GM12878 (cell line): ENCODE measurements at regions not wholly inside any gene's neighbourhood (a gene's known extent, or its start where the extent isn't known, plus 50 kb on each side); places are given as distances from the start of the nearest gene placed in this dataset.

Experiments used
- ATAC-seq: fragments of 200-7000 bp; cut with Tn5 transposase; 3 replicates; pipeline ENCODE4 v1.9.1; 2020; ENCODE audit warnings: mild to moderate bottlenecking, moderate library complexity
- BruUV-seq: library from RNA; stranded (reverse); fragments of 400-500 nt; replicated peaks from 2 replicates; lab custom pipeline; 2021; lab: Mats Ljungman, UMichigan
- CTCF ChIA-PET: fragments of 300-600 bp; sonication (Branson Sonifier 250); formaldehyde crosslinking; extraction: SDS; loops from one replicate; lab custom pipeline; 2021; ENCODE audit warnings: inconsistent platforms; lab: Yijun Ruan, JAX
- POLR2A ChIA-PET: fragments of 350-600 bp; formaldehyde crosslinking; extraction: SDS; loops from one replicate; lab custom pipeline; 2021; ENCODE audit warnings: inconsistent platforms; lab: Charles Lee
- RAD21 ChIA-PET: fragments of 300-600 bp; sonication (Branson Sonifier 250); formaldehyde crosslinking; loops from one replicate; lab custom pipeline; 2023; ENCODE audit warnings: antibody characterized with exemption; ENCODE audit not compliant: unreplicated experiment; lab: Charles Lee
- SMC1A ChIA-PET: fragments of 300-600 bp; sonication (Branson Sonifier 250); formaldehyde crosslinking; loops from one replicate; lab custom pipeline; 2023; ENCODE audit not compliant: unreplicated experiment, uncharacterized antibody; lab: Charles Lee
- DNase-seq: peaks from one replicate; pipeline ENCODE4 v3.0.0-alpha.2; 2011; ENCODE audit warnings: low read depth, low spot score
- FAIRE-seq: peaks from 3 replicates; lab custom pipeline; 2011; peaks lifted over from hg19 to GRCh38; lab: Jason Lieb, UNC
- H2AFZ ChIP-seq: 2 replicates; pipeline ENCODE4 v1.6.0; 2011; ENCODE audit warnings: low read depth, low read length, control low read depth; ENCODE audit not compliant: control insufficient read depth
- H3K27ac ChIP-seq: 2 replicates; pipeline ENCODE4 v1.5.1; 2011; ENCODE audit warnings: control low read depth; ENCODE audit not compliant: control insufficient read depth, insufficient read depth
- H3K27me3 ChIP-seq, 2 experiments: replicated peaks in 1 of 2; 2 replicates each; pipeline versions ENCODE4 v1.6.0 to v1.6.1; 2011; ENCODE audit warnings: low read length in 1 of 2; ENCODE audit not compliant: control insufficient read depth in 2 of 2, insufficient read depth in 2 of 2
- H3K36me3 ChIP-seq, 2 experiments: 2 replicates each; pipeline ENCODE4 v1.5.1; 2011; ENCODE audit warnings: low read length in 1 of 2; ENCODE audit not compliant: control insufficient read depth in 2 of 2, insufficient read depth in 2 of 2
- H3K4me1 ChIP-seq: 2 replicates; pipeline ENCODE4 v1.6.1; 2011; ENCODE audit warnings: mild to moderate bottlenecking, low read length, moderate library complexity, mixed read lengths; ENCODE audit not compliant: control insufficient read depth, insufficient read depth
- H3K4me2 ChIP-seq: 2 replicates; pipeline ENCODE4 v1.6.0; 2011; ENCODE audit warnings: control low read depth; ENCODE audit not compliant: control insufficient read depth, insufficient read depth
- H3K4me3 ChIP-seq: fragments of 200-600 bp; sonication (generic); 2 replicates; pipeline ENCODE4 v1.5.1; 2016
- H3K79me2 ChIP-seq: 2 replicates; pipeline ENCODE4 v1.6.0; 2011; ENCODE audit warnings: low read length; ENCODE audit not compliant: control insufficient read depth, insufficient read depth
- H3K9ac ChIP-seq: 2 replicates; pipeline ENCODE4 v1.8.0; 2011; ENCODE audit warnings: low read length, control low read depth, mixed read lengths; ENCODE audit not compliant: control insufficient read depth, insufficient read depth
- H3K9me3 ChIP-seq: replicated peaks from 3 replicates; pipeline ENCODE4 v1.5.1; 2011; ENCODE audit warnings: mild to moderate bottlenecking, low read length; ENCODE audit not compliant: control insufficient read depth, insufficient read depth
- H4K20me1 ChIP-seq: 2 replicates; pipeline ENCODE4 v1.6.0; 2011; ENCODE audit not compliant: control insufficient read depth, insufficient read depth
- BHLHE40 ChIP-seq, 2 experiments: fragments of 450-650 bp in 1 of 2; IDR thresholded peaks; 2 replicates each; pipeline ENCODE4 v1.6.1; 2011 to 2017; ENCODE audit warnings: low read depth in 2 of 2, borderline replicate concordance in 1 of 2, improper control_type of control experiment in 1 of 2, low read length in 1 of 2, mild to moderate bottlenecking in 1 of 2
- CBFB ChIP-seq: IDR thresholded peaks from 2 replicates; pipeline ENCODE4 v1.6.1; 2016; ENCODE audit warnings: antibody characterized with exemption, low read depth
- CBX5 ChIP-seq: sonication (generic); IDR thresholded peaks from 2 replicates; pipeline ENCODE4 v1.6.1; 2016; ENCODE audit warnings: low read depth, moderate library complexity, mild to moderate bottlenecking, inconsistent platforms
- CHD2 ChIP-seq: IDR thresholded peaks from 2 replicates; pipeline ENCODE4 v1.6.1; 2011; ENCODE audit warnings: low read depth, low read length, improper control_type of control experiment, borderline replicate concordance
- CREB1 ChIP-seq: IDR thresholded peaks from 2 replicates; pipeline ENCODE4 v1.6.1; 2012; ENCODE audit warnings: low read depth, mild to moderate bottlenecking, inconsistent platforms
- DPF2 ChIP-seq: fragments of 450-650 bp; IDR thresholded peaks from 2 replicates; pipeline ENCODE4 v1.6.1; 2017; ENCODE audit warnings: mild to moderate bottlenecking
- FOXM1 ChIP-seq: IDR thresholded peaks from 2 replicates; pipeline ENCODE4 v1.6.1; 2012; ENCODE audit warnings: low read depth, mild to moderate bottlenecking, inconsistent platforms, low read length, moderate library complexity
- HDGF ChIP-seq: fragments of 450-650 bp; IDR thresholded peaks from 2 replicates; pipeline ENCODE4 v1.6.1; 2016; ENCODE audit warnings: antibody characterized with exemption
- IKZF1 ChIP-seq: fragments of 450-650 bp; conservative IDR thresholded peaks from 2 replicates; pipeline ENCODE4 v1.6.1; 2017; ENCODE audit warnings: antibody characterized with exemption, mild to moderate bottlenecking
- IKZF2 ChIP-seq, 2 experiments: fragments of 450-650 bp; IDR thresholded peaks; 2 replicates each; pipeline ENCODE4 v1.6.1; 2017; ENCODE audit warnings: mild to moderate bottlenecking in 2 of 2, moderate library complexity in 2 of 2
- MEF2B ChIP-seq: fragments of 450-650 bp; IDR thresholded peaks from 2 replicates; pipeline ENCODE4 v1.6.1; 2018; ENCODE audit warnings: mild to moderate bottlenecking, moderate library complexity; ENCODE audit not compliant: partially characterized antibody, poor library complexity, severe bottlenecking
- MYC ChIP-seq: IDR thresholded peaks from 2 replicates; pipeline ENCODE4 v1.6.1; 2011; ENCODE audit warnings: mild to moderate bottlenecking, low read length, moderate library complexity, inconsistent platforms; ENCODE audit not compliant: insufficient read depth, insufficient replicate concordance, insufficient read length, severe bottlenecking
- NFYB ChIP-seq: IDR thresholded peaks from 2 replicates; pipeline ENCODE4 v1.6.1; 2011; ENCODE audit warnings: low read depth, mild to moderate bottlenecking, low read length, improper control_type of control experiment, moderate library complexity; ENCODE audit not compliant: insufficient read depth
- NR2C2 ChIP-seq: IDR thresholded peaks from 2 replicates; pipeline ENCODE4 v1.6.1; 2011; ENCODE audit warnings: borderline replicate concordance, low read depth; ENCODE audit not compliant: control insufficient read depth, insufficient read length
- ZNF207 ChIP-seq: fragments of 450-650 bp; IDR thresholded peaks from 2 replicates; pipeline ENCODE4 v1.6.1; 2014; ENCODE audit warnings: antibody characterized with exemption, mild to moderate bottlenecking, borderline replicate concordance
- WGBS: methylation state at CpG from one replicate; pipeline ENCODE4 v1.1.6; 2016; ENCODE audit warnings: low lambda C conversion rate; ENCODE audit not compliant: insufficient replicate concordance, insufficient coverage; ENCODE audit errors: missing lambda C conversion rate; 5-methylcytosine and 5-hydroxymethylcytosine counted together
- in situ Hi-C: fragments of 300-500 bp; cut with MboI; formaldehyde crosslinking; loops from 9 replicates; pipeline ENCODE4 v1.14.3; 2018; ENCODE audit warnings: mixed read lengths
- intact Hi-C: fragments of 100-400 bp; cut with micrococcal nuclease; formaldehyde crosslinking; loops from one replicate; pipeline ENCODE4 v1.14.2; 2022; ENCODE audit not compliant: unreplicated experiment
- TF ChIP-seq, protein P1 (sequence below): fragments of 450-650 bp; conservative IDR thresholded peaks from 2 replicates; pipeline ENCODE4 v1.6.1; 2017; ENCODE audit warnings: mild to moderate bottlenecking, moderate library complexity

GRCh38 chr4:36587909-36588472, 306.6 kb downstream of the DTHD1 start:
- Histone ChIP-seq H2AFZ (no peak overlapping the region), H3K4me3 (no peak overlapping the region), H3K79me2 (no peaks in the 10 kb centered on the region), H4K20me1 (no peaks in the 10 kb centered on the region), H3K27me3 (no peaks in the 10 kb centered on the region), H3K9ac (no peak overlapping the region), H3K4me1 (no peaks in the 10 kb centered on the region), H3K27ac (no peak overlapping the region), H3K9me3 (no peaks in the 10 kb centered on the region; the same call in 1 of the 3 replicates), H3K4me2 (no peak overlapping the region), H3K36me3 (no peaks in the 10 kb centered on the region)
- ATAC-seq: peak; percentile 16; the same call in 2 of the 3 replicates
- CTCF ChIA-PET: interaction anchor here (1.1 kb wide), 1 partner anchor 15 kb away, joined by 3 read pairs; no protein-coding TSS in a partner anchor
- RAD21 ChIA-PET: no interaction called here
- intact Hi-C loops: loop anchor here (2.0 kb wide), 1 partner anchor 35 kb away; no protein-coding TSS in a partner anchor
- peak; percentile 68 for TF ChIP-seq MEF2B
- TF ChIP-seq, protein P1, sequence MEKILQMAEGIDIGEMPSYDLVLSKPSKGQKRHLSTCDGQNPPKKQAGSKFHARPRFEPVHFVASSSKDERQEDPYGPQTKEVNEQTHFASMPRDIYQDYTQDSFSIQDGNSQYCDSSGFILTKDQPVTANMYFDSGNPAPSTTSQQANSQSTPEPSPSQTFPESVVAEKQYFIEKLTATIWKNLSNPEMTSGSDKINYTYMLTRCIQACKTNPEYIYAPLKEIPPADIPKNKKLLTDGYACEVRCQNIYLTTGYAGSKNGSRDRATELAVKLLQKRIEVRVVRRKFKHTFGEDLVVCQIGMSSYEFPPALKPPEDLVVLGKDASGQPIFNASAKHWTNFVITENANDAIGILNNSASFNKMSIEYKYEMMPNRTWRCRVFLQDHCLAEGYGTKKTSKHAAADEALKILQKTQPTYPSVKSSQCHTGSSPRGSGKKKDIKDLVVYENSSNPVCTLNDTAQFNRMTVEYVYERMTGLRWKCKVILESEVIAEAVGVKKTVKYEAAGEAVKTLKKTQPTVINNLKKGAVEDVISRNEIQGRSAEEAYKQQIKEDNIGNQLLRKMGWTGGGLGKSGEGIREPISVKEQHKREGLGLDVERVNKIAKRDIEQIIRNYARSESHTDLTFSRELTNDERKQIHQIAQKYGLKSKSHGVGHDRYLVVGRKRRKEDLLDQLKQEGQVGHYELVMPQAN: no peak
- TF ChIP-seq BHLHE40 (IDR thresholded peaks at IDR 0.05; ENCODE audit: borderline replicate concordance in 1 of 2, low read depth in 2 of 2, low read length in 1 of 2): no peak
- no peak for TF ChIP-seq NFYB
- TF ChIP-seq NR2C2: no peak
- TF ChIP-seq IKZF1: no peak
- no peak for TF ChIP-seq CREB1
- no peak for TF ChIP-seq CBFB
- TF ChIP-seq ZNF207: no peak
- no peak for TF ChIP-seq CHD2
- TF ChIP-seq HDGF: no peak
- peak; percentile 28 to 46; a peak in 2 of 4 replicates for TF ChIP-seq IKZF2 (IDR thresholded peaks at IDR 0.05)
- peak; percentile 67; the same call in 1 of the 2 replicates for TF ChIP-seq CBX5
- no peak for TF ChIP-seq DPF2
- TF ChIP-seq FOXM1: no peak
- no peak for TF ChIP-seq MYC
- SMC1A ChIA-PET: no interaction called here
- no peak for DNase-seq
- POLR2A ChIA-PET: no interaction called here
- no TSS peak for BruUV-seq
- in situ Hi-C loops: no loop called here
- no peak for FAIRE-seq
- WGBS: 50% methylated on average over 2 of the region's 2 CpGs
